ENCODE measurements at regions not wholly inside any gene's neighbourhood (a gene's known extent, or its start where the extent isn't known, plus 50 kb on each side); places are given as distances from the start of the nearest gene placed in this dataset.

GRCh38 chr15:39391230-39391629, 189.6 kb upstream of the THBS1 start:
- in situ Hi-C loops (cut with HindIII; ENCODE audit: low pct_ligation_motif_present, low sequenced_read_pairs), result no loop called here
- no peak for DNase-seq
- no peak for TF ChIP-seq CTCF (IDR thresholded peaks at IDR 0.05; ENCODE audit: low read depth, low read length, missing control alignments)
- Histone ChIP-seq H3K4me3 (ENCODE audit: low read depth, low read length) (no peak overlapping the region), H3K36me3 (replicated peaks) (no peaks in the 10 kb centered on the region), H3K27me3 (replicated peaks) (no peaks in the 10 kb centered on the region), H3K27ac (no peak overlapping the region)

- H3K4me3 ChIP-seq (ENCODE audit: low read depth, low read length), result no peak overlapping the region
- in situ Hi-C loops (cut with HindIII; ENCODE audit: low pct_ligation_motif_present, low sequenced_read_pairs), result no loop called here
- H3K27ac ChIP-seq, result no peak overlapping the region
- H3K27me3 ChIP-seq (replicated peaks), result no peaks in the 10 kb centered on the region
- H3K36me3 ChIP-seq (replicated peaks), result no peaks in the 10 kb centered on the region
- no peak for DNase-seq
- no peak for TF ChIP-seq CTCF (IDR thresholded peaks at IDR 0.05; ENCODE audit: low read depth, low read length, missing control alignments)
Observed at GRCh38 chr15:39392469-39393047, 188.3 kb upstream of the THBS1 start.

GRCh38 chr15:39393575-39394335, 187.1 kb upstream of the THBS1 start:
- Histone ChIP-seq H3K27me3 (replicated peaks) (no peaks in the 10 kb centered on the region), H3K36me3 (replicated peaks) (no peaks in the 10 kb centered on the region), H3K4me3 (ENCODE audit: low read depth, low read length) (no peak overlapping the region), H3K27ac (no peak overlapping the region)
- in situ Hi-C loops (cut with HindIII; ENCODE audit: low pct_ligation_motif_present, low sequenced_read_pairs), result no loop called here
- TF ChIP-seq CTCF (IDR thresholded peaks at IDR 0.05; ENCODE audit: low read depth, low read length, missing control alignments), result no peak
- DNase-seq, result no peak

GRCh38 chr15:39394496-39394895, 186.4 kb upstream of the THBS1 start:
- H3K27me3 ChIP-seq (replicated peaks), result no peaks in the 10 kb centered on the region
- in situ Hi-C loops (cut with HindIII; ENCODE audit: low pct_ligation_motif_present, low sequenced_read_pairs), result no loop called here
- DNase-seq, result no peak
- H3K4me3 ChIP-seq (ENCODE audit: low read depth, low read length), result no peak overlapping the region
- no peak for TF ChIP-seq CTCF (IDR thresholded peaks at IDR 0.05; ENCODE audit: low read depth, low read length, missing control alignments)
- no peaks in the 10 kb centered on the region for H3K36me3 ChIP-seq (replicated peaks)
- H3K27ac ChIP-seq, result no peak overlapping the region

- no peaks in the 10 kb centered on the region for H3K27me3 ChIP-seq (replicated peaks)
- H3K27ac ChIP-seq, result no peak overlapping the region
- in situ Hi-C loops (cut with HindIII; ENCODE audit: low pct_ligation_motif_present, low sequenced_read_pairs), result no loop called here
- no peaks in the 10 kb centered on the region for H3K36me3 ChIP-seq (replicated peaks)
- no peak for TF ChIP-seq CTCF (IDR thresholded peaks at IDR 0.05; ENCODE audit: low read depth, low read length, missing control alignments)
- H3K4me3 ChIP-seq (ENCODE audit: low read depth, low read length), result no peak overlapping the region
- DNase-seq, result no peak
Observed at GRCh38 chr15:39396979-39397615, 183.8 kb upstream of the THBS1 start.

All from brain microvascular endothelial cell (primary cell).